ENCODE measurements at regions not wholly inside any gene's neighbourhood (a gene's known extent, or its start where the extent isn't known, plus 50 kb on each side); places are given as distances from the start of the nearest gene placed in this dataset. TPM values are rescaled to one million over a fixed set of nuclear protein-coding genes. Genes with fewer than 3 reads are reported as not detected.
"Not testable (repeated sequence)": the region's sequence is repeated elsewhere in the genome, so short reads cannot be mapped to it uniquely, and the experiment has no call there.

GRCh38 chr2:131966256-131966655 is 195.5 kb downstream of the ANKRD30BL start:
- DNase-seq, result no peak
- in situ Hi-C loops (cut with MboI), result no loop called here

GRCh38 chr2:131958019-131958609 is 203.6 kb downstream of the ANKRD30BL start:
- H3K4me2 ChIP-seq (ENCODE audit: unreplicated experiment); H3K9me3 ChIP-seq (ENCODE audit: low read depth); H4K20me1 ChIP-seq (ENCODE audit: insufficient read depth); H2AFZ ChIP-seq; H3K9me2 ChIP-seq (ENCODE audit: insufficient read depth); H3K9ac ChIP-seq; H3K36me3 ChIP-seq (ENCODE audit: low read depth); H3K4me1 ChIP-seq (ENCODE audit: insufficient read depth); H3K79me2 ChIP-seq (ENCODE audit: insufficient read depth); H3K27me3 ChIP-seq (replicated peaks; ENCODE audit: insufficient read depth); DNase-seq; H3K27ac ChIP-seq; in situ Hi-C loops (cut with MboI); H3K4me3 ChIP-seq; H3F3A ChIP-seq (ENCODE audit: insufficient read depth): not testable (repeated sequence)
- 7 to 8% methylated on average over 2 of the region's 2 CpGs for WGBS, 2 experiments (ENCODE audit: low coverage in 1 of 2, low lambda C conversion rate in 2 of 2, missing lambda C conversion rate in 2 of 2)

More at GRCh38 chr2:131966256-131966655, 195.5 kb downstream of the ANKRD30BL start:
- Histone ChIP-seq H3K36me3 (ENCODE audit: low read depth) (no peaks in the 10 kb centered on the region), H3K79me2 (ENCODE audit: insufficient read depth) (no peaks in the 10 kb centered on the region), H3K9me2 (ENCODE audit: insufficient read depth) (no peaks in the 10 kb centered on the region), H3K27me3 (replicated peaks; ENCODE audit: insufficient read depth) (no peaks in the 10 kb centered on the region), H3K4me2 (ENCODE audit: unreplicated experiment) (no peak overlapping the region), H3F3A (ENCODE audit: insufficient read depth) (no peaks in the 10 kb centered on the region), H2AFZ (no peak overlapping the region), H3K9ac (no peak overlapping the region), H3K9me3 (ENCODE audit: low read depth) (no peaks in the 10 kb centered on the region), H4K20me1 (ENCODE audit: insufficient read depth) (no peaks in the 10 kb centered on the region), H3K4me3 (no peak overlapping the region), H3K4me1 (ENCODE audit: insufficient read depth) (no peaks in the 10 kb centered on the region), H3K27ac (no peak overlapping the region)
- WGBS, 2 experiments (ENCODE audit: low coverage in 1 of 2, low lambda C conversion rate in 2 of 2, missing lambda C conversion rate in 2 of 2), result 73 to 76% methylated on average over 26 to 29 of the region's 32 CpGs
- TF ChIP-seq EZH2 (IDR thresholded peaks at IDR 0.05; ENCODE audit: insufficient read depth, poor library complexity, severe bottlenecking), result no peak

- H3K9me3 ChIP-seq (ENCODE audit: low read depth); H3K9me2 ChIP-seq (ENCODE audit: insufficient read depth); in situ Hi-C loops (cut with MboI); H3K4me2 ChIP-seq (ENCODE audit: unreplicated experiment); H3K36me3 ChIP-seq (ENCODE audit: low read depth); H3K27me3 ChIP-seq (replicated peaks; ENCODE audit: insufficient read depth); H3K27ac ChIP-seq; H3K79me2 ChIP-seq (ENCODE audit: insufficient read depth); H4K20me1 ChIP-seq (ENCODE audit: insufficient read depth); H3K4me3 ChIP-seq; DNase-seq; H3K9ac ChIP-seq; H3K4me1 ChIP-seq (ENCODE audit: insufficient read depth); H3F3A ChIP-seq (ENCODE audit: insufficient read depth); H2AFZ ChIP-seq: not testable (repeated sequence)
Observed at GRCh38 chr2:131948641-131949040, 213.1 kb downstream of the ANKRD30BL start.

DNA sequence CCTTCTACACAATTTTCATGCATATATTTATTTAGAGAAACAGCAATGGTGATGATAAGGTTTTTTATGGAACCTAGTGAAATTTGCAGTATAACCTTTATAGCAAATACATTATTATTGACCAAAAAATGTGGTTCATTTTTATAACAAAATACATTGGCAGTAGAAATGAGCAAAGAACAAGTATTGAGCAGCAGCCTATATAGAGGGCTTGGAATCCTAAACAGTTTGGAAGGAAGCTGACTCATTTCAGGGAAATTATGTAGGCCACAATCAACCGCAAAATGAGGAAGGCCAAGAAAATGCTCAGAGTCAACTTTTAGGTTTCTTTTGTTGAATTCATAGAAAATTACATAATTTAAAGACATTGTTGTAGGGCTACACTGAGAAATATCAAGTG is 238.5 kb downstream of the ANKRD30BL start:
- H2AFZ ChIP-seq; H3F3A ChIP-seq (ENCODE audit: insufficient read depth); H3K4me1 ChIP-seq (ENCODE audit: insufficient read depth); H3K4me2 ChIP-seq (ENCODE audit: unreplicated experiment); H3K9me2 ChIP-seq (ENCODE audit: insufficient read depth); H3K27me3 ChIP-seq (replicated peaks; ENCODE audit: insufficient read depth); H4K20me1 ChIP-seq (ENCODE audit: insufficient read depth); H3K79me2 ChIP-seq (ENCODE audit: insufficient read depth); H3K27ac ChIP-seq; H3K9ac ChIP-seq; in situ Hi-C loops (cut with MboI); H3K9me3 ChIP-seq (ENCODE audit: low read depth); H3K4me3 ChIP-seq; H3K36me3 ChIP-seq (ENCODE audit: low read depth): not testable (repeated sequence)
- peak; percentile 0 for DNase-seq
- 6 to 15% methylated on average over 1 of the region's 1 CpG for WGBS, 2 experiments (ENCODE audit: low coverage in 1 of 2, low lambda C conversion rate in 2 of 2, missing lambda C conversion rate in 2 of 2)

- H3K9me2 ChIP-seq (ENCODE audit: insufficient read depth); H3K27ac ChIP-seq; H3K79me2 ChIP-seq (ENCODE audit: insufficient read depth); H3K9me3 ChIP-seq (ENCODE audit: low read depth); H3K4me3 ChIP-seq; H4K20me1 ChIP-seq (ENCODE audit: insufficient read depth); H2AFZ ChIP-seq; H3K36me3 ChIP-seq (ENCODE audit: low read depth); H3K4me2 ChIP-seq (ENCODE audit: unreplicated experiment); H3F3A ChIP-seq (ENCODE audit: insufficient read depth); in situ Hi-C loops (cut with MboI); H3K4me1 ChIP-seq (ENCODE audit: insufficient read depth); H3K27me3 ChIP-seq (replicated peaks; ENCODE audit: insufficient read depth); H3K9ac ChIP-seq: not testable (repeated sequence)
- peak; percentile 14 for DNase-seq
- WGBS, 2 experiments (ENCODE audit: low coverage in 1 of 2, low lambda C conversion rate in 2 of 2, missing lambda C conversion rate in 2 of 2), result 9 to 10% methylated on average over 2 of the region's 2 CpGs
Observed at GRCh38 chr2:131922854-131923253, 238.9 kb downstream of the ANKRD30BL start.

Small RNA genes lying in the stretch of these regions (small RNA-seq; reads per million reads assigned to genes)
- gene AC093787.1 (ENCODE audit: low read depth, low replicate concordance), result not detected
